D721Med (cell line): ENCODE measurements at regions not wholly inside any gene's neighbourhood (a gene's known extent, or its start where the extent isn't known, plus 50 kb on each side); places are given as distances from the start of the nearest gene placed in this dataset.
A peak's percentile ranks its signal among the peaks of the same experiment; 100 is the strongest.

Source experiments
- DNase-seq: peaks from one replicate; pipeline ENCODE4 v3.0.0; 2011; ENCODE audit warnings: low spot score; ENCODE audit not compliant: insufficient read length
- FAIRE-seq: peaks from 2 replicates; lab custom pipeline; 2011; peaks lifted over from hg19 to GRCh38; lab: Jason Lieb, UNC
- CTCF ChIP-seq: IDR thresholded peaks from 2 replicates; pipeline ENCODE4 v1.5.1; 2012; ENCODE audit warnings: mild to moderate bottlenecking, control low read depth; ENCODE audit not compliant: insufficient read depth; ENCODE audit errors: missing control alignments

GRCh38 chr1:82226186-82226505 is 425.4 kb downstream of the ADGRL2 start:
- no peak for DNase-seq

GRCh38 chr1:82225421-82226185 is 424.9 kb downstream of the ADGRL2 start:
- DNase-seq: no peak
- no peak for FAIRE-seq
- TF ChIP-seq CTCF: no peak

More at GRCh38 chr1:82226186-82226505, 425.4 kb downstream of the ADGRL2 start:
- no peak for TF ChIP-seq CTCF
- peak; percentile 25 for FAIRE-seq

- no peak for DNase-seq
- TF ChIP-seq CTCF: no peak
- FAIRE-seq: no peak
Measured at GRCh38 chr1:82223091-82223490, 422.4 kb downstream of the ADGRL2 start.

GRCh38 chr1:82221721-82222120 is 421.0 kb downstream of the ADGRL2 start:
- TF ChIP-seq CTCF: no peak
- FAIRE-seq (no peak), DNase-seq (no peak)

GRCh38 chr1:82220754-82221153 is 420.0 kb downstream of the ADGRL2 start:
- TF ChIP-seq CTCF: no peak
- DNase-seq (no peak), FAIRE-seq (no peak)

GRCh38 chr1:82219841-82220240 is 419.1 kb downstream of the ADGRL2 start:
- TF ChIP-seq CTCF: no peak
- no peak for DNase-seq
- FAIRE-seq: no peak

- FAIRE-seq: no peak
- DNase-seq: no peak
- TF ChIP-seq CTCF: no peak
Measured at GRCh38 chr1:82218846-82219245, 418.1 kb downstream of the ADGRL2 start.
